Uterus (tissue), 2 donors: ENCODE measurements at regions not wholly inside any gene's neighbourhood (a gene's known extent, or its start where the extent isn't known, plus 50 kb on each side); places are given as distances from the start of the nearest gene placed in this dataset.

Experiments
- POLR2A ChIP-seq, 2 donors: fragments of 450-650 bp; IDR thresholded peaks; one replicate each; pipeline ENCODE4 v1.6.1; 2016; ENCODE audit warnings: antibody characterized with exemption in 2 of 2, mild to moderate bottlenecking in 1 of 2, moderate library complexity in 1 of 2
- TF ChIP-seq, protein P1 (sequence below), 4 experiments: fragments of 200-600 bp in 2 of 4; fragments of 450-650 bp in 2 of 4; sonication (generic) in 2 of 4; IDR thresholded peaks; one replicate each; pipeline ENCODE4 v1.5.1; 2016 to 2019; ENCODE audit warnings: antibody characterized with exemption in 4 of 4, mild to moderate bottlenecking in 2 of 4, moderate library complexity in 1 of 4

DNA sequence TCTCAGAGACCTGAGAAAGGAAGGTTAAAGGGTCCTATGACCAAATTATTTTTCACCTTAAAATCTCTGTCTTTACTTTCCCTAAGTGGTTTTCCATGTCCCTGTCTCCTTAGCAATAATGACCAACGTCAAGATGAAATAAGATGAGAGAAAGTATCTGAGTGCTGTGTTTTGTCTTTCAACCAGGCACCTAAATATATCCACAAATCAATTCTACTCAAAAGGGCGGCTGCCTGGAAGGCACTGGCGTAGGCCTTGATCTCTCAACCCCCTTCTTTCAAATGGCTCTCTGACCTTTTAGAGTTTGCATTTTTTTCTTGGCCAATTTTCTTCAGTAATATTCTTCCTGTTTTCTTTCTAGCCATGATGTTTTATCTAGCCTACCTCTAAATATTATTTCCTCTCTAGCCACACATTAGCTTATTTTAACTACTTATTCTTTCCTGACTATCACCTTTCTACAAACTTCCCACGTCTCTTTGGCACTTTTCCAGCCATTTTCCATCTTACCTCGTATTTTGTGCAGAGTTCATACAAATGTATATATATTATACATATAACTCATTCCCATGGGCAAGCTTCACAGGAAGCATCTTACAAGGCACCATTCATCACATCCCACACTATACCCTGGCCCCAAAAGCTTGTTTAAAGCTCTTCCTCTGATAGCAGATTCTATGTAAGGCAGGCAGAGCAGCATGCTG lies 204.5 kb downstream of the SNX18 start:
- no peak for TF ChIP-seq POLR2A (IDR thresholded peaks at IDR 0.05)
- TF ChIP-seq, protein P1, sequence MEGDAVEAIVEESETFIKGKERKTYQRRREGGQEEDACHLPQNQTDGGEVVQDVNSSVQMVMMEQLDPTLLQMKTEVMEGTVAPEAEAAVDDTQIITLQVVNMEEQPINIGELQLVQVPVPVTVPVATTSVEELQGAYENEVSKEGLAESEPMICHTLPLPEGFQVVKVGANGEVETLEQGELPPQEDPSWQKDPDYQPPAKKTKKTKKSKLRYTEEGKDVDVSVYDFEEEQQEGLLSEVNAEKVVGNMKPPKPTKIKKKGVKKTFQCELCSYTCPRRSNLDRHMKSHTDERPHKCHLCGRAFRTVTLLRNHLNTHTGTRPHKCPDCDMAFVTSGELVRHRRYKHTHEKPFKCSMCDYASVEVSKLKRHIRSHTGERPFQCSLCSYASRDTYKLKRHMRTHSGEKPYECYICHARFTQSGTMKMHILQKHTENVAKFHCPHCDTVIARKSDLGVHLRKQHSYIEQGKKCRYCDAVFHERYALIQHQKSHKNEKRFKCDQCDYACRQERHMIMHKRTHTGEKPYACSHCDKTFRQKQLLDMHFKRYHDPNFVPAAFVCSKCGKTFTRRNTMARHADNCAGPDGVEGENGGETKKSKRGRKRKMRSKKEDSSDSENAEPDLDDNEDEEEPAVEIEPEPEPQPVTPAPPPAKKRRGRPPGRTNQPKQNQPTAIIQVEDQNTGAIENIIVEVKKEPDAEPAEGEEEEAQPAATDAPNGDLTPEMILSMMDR (IDR thresholded peaks at IDR 0.05), result no peak
